PFSK-1 (cell line): ENCODE measurements at regions not wholly inside any gene's neighbourhood (a gene's known extent, or its start where the extent isn't known, plus 50 kb on each side); places are given as distances from the start of the nearest gene placed in this dataset.

Experiments
- FOXP2 ChIP-seq: optimal IDR thresholded peaks from 2 replicates; pipeline ENCODE3; 2011; ENCODE audit warnings: borderline replicate concordance, control low read depth, inconsistent platforms; ENCODE audit not compliant: insufficient read depth; ENCODE audit errors: extremely low read length, extremely low read depth
- POLR2AphosphoS5 ChIP-seq: IDR thresholded peaks from 2 replicates; pipeline ENCODE4 v1.6.1; 2012; ENCODE audit warnings: low read depth, mild to moderate bottlenecking, control low read depth, low read length, moderate library complexity
- REST ChIP-seq, 2 experiments: IDR thresholded peaks; 2 replicates each; pipeline versions ENCODE4 v1.6.1 to v1.8.0; 2011 to 2012; ENCODE audit warnings: low read depth in 2 of 2, low read length in 2 of 2, control low read depth in 1 of 2, inconsistent platforms in 1 of 2, mild to moderate bottlenecking in 1 of 2, moderate library complexity in 1 of 2; ENCODE audit not compliant: insufficient read depth in 1 of 2
- SIN3A ChIP-seq: IDR thresholded peaks from 2 replicates; pipeline ENCODE4 v1.6.1; 2012; ENCODE audit warnings: mild to moderate bottlenecking, low read length, moderate library complexity, borderline replicate concordance; ENCODE audit not compliant: insufficient read depth
- TAF1 ChIP-seq: IDR thresholded peaks from 2 replicates; pipeline ENCODE4 v1.6.1; 2012; ENCODE audit warnings: low read length, control low read depth, borderline replicate concordance; ENCODE audit not compliant: insufficient read depth

- TF ChIP-seq POLR2AphosphoS5 (no peak), SIN3A (no peak), FOXP2 (no peak), REST (IDR thresholded peaks at IDR 0.05; ENCODE audit: insufficient read depth in 1 of 2, low read depth in 2 of 2, low read length in 2 of 2) (no peak), TAF1 (no peak)
These were observed 63.3 kb downstream of the DRD1 start for GRCh38 chr5:175380701-175381100.
